HepG2 (cell line): ENCODE measurements at regions not wholly inside any gene's neighbourhood (a gene's known extent, or its start where the extent isn't known, plus 50 kb on each side); places are given as distances from the start of the nearest gene placed in this dataset.

Experiments
- ARNTL ChIP-seq: sonication (generic); formaldehyde crosslinking; IDR thresholded peaks from 2 replicates; pipeline ENCODE4 v1.4.0; 2020; ENCODE audit warnings: mild to moderate bottlenecking, missing genetic modification reagents
- CBFB ChIP-seq: sonication (generic); formaldehyde crosslinking; IDR thresholded peaks from 2 replicates; pipeline ENCODE4 v1.4.0; 2020; ENCODE audit warnings: missing genetic modification reagents
- CEBPB ChIP-seq: IDR thresholded peaks from 2 replicates; pipeline ENCODE4 v1.6.1; 2011; ENCODE audit warnings: low read depth, low read length, improper control_type of control experiment, borderline replicate concordance
- EHMT2 ChIP-seq: fragments of 200-600 bp; sonication (generic); IDR thresholded peaks from 2 replicates; pipeline ENCODE4 v1.7.0; 2017; ENCODE audit warnings: antibody characterized with exemption, low read depth, low read length, borderline replicate concordance
- HNF1B ChIP-seq: sonication (generic); formaldehyde crosslinking; IDR thresholded peaks from 2 replicates; pipeline ENCODE4 v1.5.1; 2020; ENCODE audit warnings: mild to moderate bottlenecking, moderate library complexity, missing genetic modification reagents
- KDM1A ChIP-seq: IDR thresholded peaks from 2 replicates; pipeline ENCODE4 v1.6.1; 2016; ENCODE audit warnings: missing compliant biosample characterization
- NR2C2 ChIP-seq: sonication (generic); formaldehyde crosslinking; IDR thresholded peaks from 2 replicates; pipeline ENCODE4 v1.4.0; 2020; ENCODE audit warnings: missing genetic modification reagents, mild to moderate bottlenecking, moderate library complexity, borderline replicate concordance
- PHF20 ChIP-seq: sonication (generic); formaldehyde crosslinking; IDR thresholded peaks from 2 replicates; pipeline ENCODE4 v1.5.0; 2020; ENCODE audit warnings: mild to moderate bottlenecking, missing genetic modification reagents
- POLR2A ChIP-seq, 2 experiments: IDR thresholded peaks; 2 replicates each; pipeline ENCODE4 v1.6.1; 2011; ENCODE audit warnings: low read depth in 2 of 2, low read length in 2 of 2, mild to moderate bottlenecking in 1 of 2, moderate library complexity in 1 of 2; ENCODE audit not compliant: insufficient read depth in 1 of 2
- SNAPC4 ChIP-seq: sonication (generic); formaldehyde crosslinking; IDR thresholded peaks from 2 replicates; pipeline ENCODE4 v1.4.0; 2020; ENCODE audit warnings: mild to moderate bottlenecking, missing genetic modification reagents
- TBL1XR1 ChIP-seq: fragments of 150-350 bp; IDR thresholded peaks from 2 replicates; pipeline ENCODE4 v1.6.1; 2014; ENCODE audit warnings: borderline replicate concordance, low read length; ENCODE audit not compliant: partially characterized antibody
- ZBTB38 ChIP-seq: sonication (generic); formaldehyde crosslinking; IDR thresholded peaks from 2 replicates; pipeline ENCODE4 v1.5.1; 2020; ENCODE audit warnings: mild to moderate bottlenecking, missing genetic modification reagents
- ZFP62 ChIP-seq: sonication (generic); formaldehyde crosslinking; IDR thresholded peaks from 2 replicates; pipeline ENCODE4 v1.4.0; 2020; ENCODE audit warnings: missing genetic modification reagents
- ZGPAT ChIP-seq: IDR thresholded peaks from 2 replicates; pipeline ENCODE4 v1.6.1; 2016; ENCODE audit warnings: mild to moderate bottlenecking
- ZMAT3 ChIP-seq: sonication (generic); formaldehyde crosslinking; conservative IDR thresholded peaks from 2 replicates; pipeline ENCODE4 v1.7.0; 2021; ENCODE audit warnings: missing genetic modification reagents
- ZNF292 ChIP-seq: sonication (generic); formaldehyde crosslinking; IDR thresholded peaks from 2 replicates; pipeline ENCODE4 v1.8.1; 2022; ENCODE audit warnings: mild to moderate bottlenecking, low read depth, missing genetic modification reagents, borderline replicate concordance
- ZNF605 ChIP-seq: sonication (generic); formaldehyde crosslinking; IDR thresholded peaks from 2 replicates; pipeline ENCODE4 v1.8.0; 2022; ENCODE audit warnings: mild to moderate bottlenecking, missing genetic modification reagents
- ZNF784 ChIP-seq: sonication (generic); formaldehyde crosslinking; IDR thresholded peaks from 2 replicates; pipeline ENCODE4 v1.5.1; 2020; ENCODE audit warnings: missing genetic modification reagents, mild to moderate bottlenecking, borderline replicate concordance

- TF ChIP-seq SNAPC4 (CRISPR knock-in tag) (peak; percentile 23; the same call in 1 of the 2 replicates), POLR2A (IDR thresholded peaks at IDR 0.05; ENCODE audit: insufficient read depth in 1 of 2, low read depth in 2 of 2, low read length in 2 of 2) (0 out of 4 replicates have a peak, but pooled peaks of 1 of the 2 experiments have one; percentile 14), PHF20 (no peak), NR2C2 (0 out of 2 replicates have a peak, but pooled peaks have one; percentile 5), ZNF605 (CRISPR knock-in tag) (peak; percentile 29; the same call in 1 of the 2 replicates), ARNTL (CRISPR knock-in tag) (peak; percentile 91), CBFB (CRISPR knock-in tag) (no peak), CEBPB (no peak), ZGPAT (0 out of 2 replicates have a peak, but pooled peaks have one; percentile 15), TBL1XR1 (no peak), EHMT2 (0 out of 2 replicates have a peak, but pooled peaks have one; percentile 11), HNF1B (CRISPR knock-in tag) (peak; percentile 21; the same call in 1 of the 2 replicates), ZNF784 (CRISPR knock-in tag) (no peak), ZNF292 (CRISPR knock-in tag) (peak; percentile 69; the same call in 1 of the 2 replicates), ZMAT3 (no peak), ZFP62 (CRISPR knock-in tag) (no peak), KDM1A (no peak), ZBTB38 (CRISPR knock-in tag) (peak; percentile 58; the same call in 1 of the 2 replicates)
These were observed 59.6 kb upstream of the EPCAM start (continued) for GRCh38 chr2:47309472-47309951.
